Limb (tissue), 2 donors: ENCODE measurements at regions not wholly inside any gene's neighbourhood (a gene's known extent, or its start where the extent isn't known, plus 50 kb on each side); places are given as distances from the start of the nearest gene placed in this dataset.

Experiments used
- DNase-seq, 2 donors: peaks; one replicate each; pipeline ENCODE4 v3.0.0-alpha.2; 2016; ENCODE audit errors: extremely low spot score in 2 of 2

DNA sequence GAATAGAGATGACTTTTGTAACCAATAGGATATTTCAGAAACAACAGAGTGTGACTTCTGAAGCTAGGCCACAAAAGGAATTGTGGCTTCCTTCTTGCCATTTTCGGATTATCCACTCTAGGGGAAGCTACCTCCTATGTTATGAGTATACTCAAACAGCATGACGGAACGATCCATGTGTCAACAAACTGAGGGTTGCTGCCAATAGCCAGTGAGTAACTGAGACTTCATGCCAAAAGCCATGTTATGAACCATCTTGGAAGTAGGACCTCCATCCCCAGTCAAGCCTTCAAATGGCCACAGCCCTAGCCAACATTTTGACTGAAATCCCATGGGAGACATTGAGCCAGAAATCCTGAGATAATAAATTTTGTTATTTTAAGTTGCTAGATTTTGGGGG is 69.0 kb upstream of the IL6 start:
- DNase-seq, result no peak

DNA sequence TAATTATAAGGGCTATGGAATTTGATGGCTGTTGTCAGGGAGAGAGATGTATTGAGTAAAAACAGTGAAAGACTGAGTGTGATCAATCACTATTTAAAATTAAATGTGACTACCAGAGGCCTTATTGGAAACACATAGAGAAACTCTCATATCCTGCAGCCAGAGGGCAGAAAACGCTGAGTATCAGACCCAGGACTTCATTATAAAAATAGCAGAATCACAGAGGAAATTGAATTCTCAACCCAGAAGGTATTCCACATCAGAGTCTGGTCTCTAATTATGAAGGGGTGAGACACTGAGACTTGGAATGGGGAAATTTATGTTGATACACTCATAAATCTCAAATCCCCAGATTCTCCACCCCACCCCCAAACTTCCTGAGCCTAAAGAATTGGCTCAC is 69.5 kb upstream of the IL6 start:
- DNase-seq, result no peak

DNA sequence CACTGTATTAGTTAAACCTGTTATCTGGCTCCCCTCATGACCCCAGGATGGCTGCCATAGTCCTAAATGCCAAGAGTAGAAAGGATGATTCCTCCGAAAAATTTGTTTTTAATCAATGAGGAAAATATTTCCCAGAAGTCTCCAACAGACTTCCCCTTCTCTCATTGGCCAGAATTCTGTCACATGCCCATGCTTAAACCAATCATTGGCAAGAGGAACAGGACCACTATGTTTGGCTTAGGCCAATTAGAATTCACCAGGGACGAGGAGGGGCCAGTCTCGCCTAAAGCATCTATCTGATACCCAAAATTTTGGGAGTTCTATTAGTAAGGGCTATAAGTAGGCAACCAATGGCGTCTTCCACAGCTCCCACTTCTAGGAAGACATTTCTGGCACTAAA is 71.2 kb upstream of the IL6 start:
- DNase-seq, result no peak

DNA sequence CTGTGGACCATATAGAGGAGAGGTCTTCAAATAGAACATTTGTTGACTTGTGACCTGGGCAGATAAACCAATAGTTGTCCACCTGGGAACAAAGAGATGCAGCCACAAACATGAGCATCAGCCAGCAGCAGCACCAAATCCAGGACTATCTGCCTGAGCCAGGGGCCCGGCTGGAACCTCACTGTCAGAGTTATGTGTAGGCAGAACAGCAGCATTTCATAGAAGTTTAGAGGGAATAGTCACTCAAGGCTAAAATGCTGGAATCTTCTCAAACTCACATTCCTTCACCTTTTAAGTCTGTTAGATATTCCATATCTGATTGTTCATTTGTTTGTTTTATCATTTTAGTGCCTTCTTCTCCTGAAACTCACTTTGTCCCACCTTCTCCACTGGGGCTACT is 72.2 kb upstream of the IL6 start:
- DNase-seq, result no peak

DNA sequence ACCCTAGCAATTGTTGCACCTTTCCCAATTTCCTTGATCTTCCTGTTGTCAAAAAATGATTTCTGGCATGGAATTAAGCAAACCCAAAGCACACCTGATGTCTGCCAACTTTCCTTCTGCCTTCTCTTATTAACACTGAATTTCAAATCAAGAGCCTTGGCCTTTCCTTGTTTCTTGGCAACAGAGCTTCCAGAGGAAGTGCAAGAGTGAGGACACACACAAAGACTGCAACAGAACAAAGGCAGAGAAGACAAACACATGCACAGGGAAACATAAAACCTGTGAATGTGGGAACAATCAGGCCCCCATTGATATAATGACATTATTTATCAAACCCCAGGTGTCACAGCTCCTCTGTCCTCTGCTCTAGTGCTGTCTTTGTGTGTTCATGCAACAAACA is 73.0 kb upstream of the IL6 start:
- DNase-seq, result no peak

DNA sequence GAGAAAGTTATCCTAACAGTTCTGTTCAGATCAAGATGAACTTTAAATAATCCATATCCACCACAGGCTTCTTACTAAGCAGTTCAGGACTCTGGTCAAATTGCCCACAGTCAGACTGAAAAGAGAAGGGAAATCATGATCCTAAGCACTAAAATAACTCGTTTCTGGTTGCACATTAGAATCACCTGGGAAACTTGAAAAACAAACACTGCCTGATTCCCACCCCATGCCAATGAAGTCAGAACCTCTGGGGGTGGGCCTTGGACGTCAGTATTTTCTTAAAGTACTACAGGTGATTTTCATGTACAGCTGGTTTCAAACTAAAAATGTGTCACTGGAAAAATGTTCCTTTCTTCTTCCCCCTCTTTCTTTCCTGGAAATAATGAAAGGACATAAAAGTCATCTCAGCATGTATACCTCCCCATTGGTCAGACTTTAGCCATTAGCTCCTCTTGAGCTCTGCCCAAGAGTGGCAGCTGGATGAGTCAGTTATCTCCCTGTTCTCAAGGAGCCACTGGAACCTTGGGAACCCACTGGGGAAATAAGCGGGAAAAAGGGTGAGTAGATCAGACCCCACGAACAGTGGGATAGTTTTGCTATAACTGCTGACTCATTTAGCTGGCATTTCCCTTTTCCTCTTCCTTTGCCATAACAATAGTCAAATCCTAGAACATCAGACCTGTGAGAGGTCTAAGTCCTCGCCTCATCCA is 75.3 kb upstream of the IL6 start:
- no peak for DNase-seq

DNA sequence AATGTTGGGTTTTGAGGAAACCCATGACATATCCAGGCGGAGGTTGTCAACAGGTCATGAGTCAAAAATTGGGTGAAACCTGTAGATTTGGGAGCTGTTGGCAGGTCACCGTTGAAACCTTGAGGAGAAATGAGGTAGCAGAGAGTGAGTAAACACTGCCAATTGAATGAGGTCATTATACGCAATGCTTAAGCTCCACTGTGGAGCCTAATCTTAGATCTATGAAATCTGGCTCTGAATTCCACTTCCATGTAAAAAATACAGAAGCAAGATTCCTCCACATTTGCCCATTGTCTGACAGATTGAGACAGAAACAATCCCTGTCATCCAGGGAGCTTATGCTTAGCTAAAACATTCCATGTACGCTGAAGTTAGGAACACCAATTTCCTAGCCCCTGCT is 76.0 kb upstream of the IL6 start:
- no peak for DNase-seq

DNA sequence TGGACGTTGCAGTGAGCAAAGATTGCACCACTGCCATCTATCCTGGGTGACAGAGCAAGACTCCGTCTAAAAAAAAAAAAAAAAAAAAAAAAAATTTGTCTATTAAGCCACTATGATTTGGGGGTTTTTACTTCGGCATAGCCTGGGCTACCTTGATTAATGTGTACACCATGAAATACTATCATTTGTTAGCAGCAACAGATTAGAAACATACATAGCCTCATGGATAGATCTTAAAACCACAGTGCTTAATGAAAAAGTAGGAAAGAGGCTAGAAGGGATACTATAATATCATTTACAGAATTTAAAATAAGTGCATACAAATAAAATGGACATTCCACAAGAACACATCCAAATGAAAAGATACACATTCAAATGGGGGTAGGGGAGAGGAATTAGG is 77.3 kb upstream of the IL6 start:
- DNase-seq, result no peak

DNA sequence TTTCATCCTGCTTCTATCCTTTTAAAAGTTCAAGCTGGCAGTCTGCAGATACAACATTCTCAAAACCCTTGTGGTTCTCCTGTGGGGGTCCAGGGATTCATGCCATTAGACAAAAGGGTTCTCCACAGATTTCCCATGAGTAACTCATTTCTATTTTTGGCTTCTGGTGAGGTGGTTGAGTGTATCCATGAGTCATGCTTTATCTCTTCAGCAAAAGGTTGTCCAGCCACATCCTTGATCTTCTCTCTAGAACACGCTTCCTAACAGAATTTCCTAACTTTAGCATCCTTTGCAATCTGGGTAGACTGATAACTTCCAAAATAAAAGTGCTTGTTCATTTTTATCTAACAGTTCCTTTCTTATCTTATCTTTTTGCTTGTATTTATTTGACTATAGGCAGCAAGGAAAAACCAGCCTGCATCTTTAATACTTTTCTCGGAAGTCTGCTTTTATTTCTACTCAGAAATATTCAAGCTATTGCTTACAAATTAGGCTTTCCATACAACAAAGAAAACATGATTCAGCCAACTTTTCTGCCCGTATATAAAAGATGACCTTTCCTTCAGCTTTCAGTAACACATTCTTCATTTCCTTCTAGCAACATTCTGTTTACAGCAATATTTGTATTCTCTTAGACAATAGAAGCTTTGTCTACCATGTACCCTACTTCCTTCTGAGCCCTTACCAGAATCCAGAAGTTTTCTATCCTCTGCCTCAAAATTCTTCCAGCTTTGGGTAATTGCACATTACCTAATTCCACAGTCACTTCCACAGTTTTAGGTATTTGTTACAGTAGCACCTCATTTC is 79.3 kb upstream of the IL6 start:
- no peak for DNase-seq

DNA sequence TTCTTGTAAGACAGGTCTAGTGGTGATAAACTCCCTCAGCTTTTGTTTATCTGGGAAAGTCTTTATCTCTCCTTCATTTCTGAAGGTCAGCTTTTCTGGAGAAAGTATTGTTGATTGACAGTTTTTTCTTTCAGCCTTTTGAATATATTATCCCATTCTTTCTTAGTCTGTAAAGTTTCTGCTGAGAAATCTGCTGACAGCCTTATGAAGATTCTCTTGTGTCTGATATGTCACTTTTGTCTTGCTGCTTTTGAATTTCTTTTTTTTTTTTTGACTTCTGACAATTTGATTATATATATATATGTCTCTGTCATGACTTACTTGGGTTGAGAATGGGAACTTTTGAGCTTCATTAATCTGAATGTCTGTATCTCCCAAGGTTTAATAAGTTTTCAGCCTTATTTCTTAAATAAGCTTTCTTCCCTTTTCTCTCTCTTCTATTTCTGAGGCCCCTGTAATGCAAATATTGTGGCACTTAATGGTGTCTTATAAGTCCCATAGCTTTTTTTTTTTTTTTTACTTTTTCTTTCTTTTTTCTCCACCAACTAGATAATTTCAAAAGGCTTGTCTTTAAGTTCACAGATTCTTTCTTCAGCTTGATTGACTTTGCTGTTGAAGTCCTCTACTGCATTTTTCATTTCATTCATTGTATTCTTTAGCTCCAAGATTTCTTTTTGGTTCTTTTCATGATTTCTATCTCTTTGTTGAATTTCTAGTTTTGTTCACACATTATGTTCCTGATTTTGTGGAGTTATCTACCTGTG is 81.4 kb upstream of the IL6 start:
- no peak for DNase-seq

DNA sequence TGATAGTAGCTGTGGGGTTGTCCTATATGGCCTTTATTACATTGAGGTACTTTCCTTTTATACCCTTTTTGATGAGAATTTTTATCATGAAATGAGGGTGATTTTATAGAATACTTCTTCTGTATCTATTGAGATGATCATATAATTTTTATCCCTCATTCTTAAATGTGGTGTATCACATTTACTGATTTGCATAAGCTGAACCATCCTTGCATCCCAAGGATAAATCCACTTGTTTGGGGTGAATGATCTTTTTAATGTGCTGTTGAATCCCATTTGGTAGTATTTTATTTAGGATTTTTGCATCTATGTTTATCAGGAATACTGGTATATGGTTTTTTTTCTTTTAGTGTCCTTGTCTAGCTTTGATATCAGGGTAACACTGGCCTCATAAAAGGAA is 84.5 kb upstream of the IL6 start:
- no peak for DNase-seq

DNA sequence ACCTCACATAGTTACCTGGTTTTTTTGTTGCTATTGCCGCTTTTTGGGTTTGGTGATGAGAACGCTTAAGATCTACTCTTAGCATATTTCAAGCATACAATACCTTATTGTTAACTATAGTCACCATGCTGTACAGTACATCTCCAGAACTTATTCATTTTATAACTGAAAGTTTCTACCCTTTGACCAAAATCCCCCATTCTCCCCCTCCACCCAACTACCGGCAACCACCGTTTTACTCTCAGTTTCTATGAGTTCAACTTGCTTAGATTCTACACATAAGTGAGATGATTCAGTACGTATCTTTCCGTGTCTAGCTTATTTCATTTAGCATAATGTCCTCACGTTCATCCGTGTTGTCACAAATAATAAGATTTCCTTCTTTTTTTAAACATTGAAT is 86.7 kb upstream of the IL6 start:
- DNase-seq, result no peak

DNA sequence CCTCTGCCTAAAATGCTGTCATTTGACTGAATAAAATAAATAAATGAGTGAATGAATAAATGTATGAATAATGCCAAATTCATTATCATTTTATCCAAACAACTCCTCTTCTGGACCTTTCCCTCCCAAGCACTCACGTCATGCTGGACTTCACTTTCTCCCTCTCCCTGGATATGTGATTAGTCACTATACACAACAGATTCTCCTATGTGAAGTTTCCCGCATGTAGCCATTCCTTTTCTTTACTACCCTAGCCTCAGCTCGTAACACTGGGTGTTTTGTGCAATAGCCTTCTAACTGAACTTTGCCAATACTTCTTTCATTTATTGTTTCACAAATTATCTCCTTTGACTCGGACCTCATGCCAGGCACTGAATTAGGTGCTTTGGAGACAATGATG is 87.6 kb upstream of the IL6 start:
- DNase-seq, result no peak

DNA sequence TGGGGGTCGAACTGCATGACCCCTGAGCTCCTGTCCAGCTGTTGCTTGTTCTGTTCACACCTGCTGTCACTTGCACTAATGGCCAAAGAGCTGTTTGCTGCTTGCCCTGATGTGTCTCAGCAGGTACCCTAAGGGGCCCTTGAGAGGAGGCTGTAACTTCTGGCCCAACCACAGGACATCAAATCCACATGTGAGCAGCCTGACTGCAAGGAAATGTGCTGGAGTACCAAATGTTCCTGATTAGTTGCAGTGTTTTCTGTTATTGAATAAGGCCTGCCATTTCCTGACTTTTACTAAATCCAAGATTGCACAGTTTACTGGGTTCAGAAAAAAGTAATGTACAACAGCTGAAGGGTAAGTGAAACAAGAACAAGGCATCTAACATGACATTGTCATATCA is 91.7 kb upstream of the IL6 start:
- no peak for DNase-seq

DNA sequence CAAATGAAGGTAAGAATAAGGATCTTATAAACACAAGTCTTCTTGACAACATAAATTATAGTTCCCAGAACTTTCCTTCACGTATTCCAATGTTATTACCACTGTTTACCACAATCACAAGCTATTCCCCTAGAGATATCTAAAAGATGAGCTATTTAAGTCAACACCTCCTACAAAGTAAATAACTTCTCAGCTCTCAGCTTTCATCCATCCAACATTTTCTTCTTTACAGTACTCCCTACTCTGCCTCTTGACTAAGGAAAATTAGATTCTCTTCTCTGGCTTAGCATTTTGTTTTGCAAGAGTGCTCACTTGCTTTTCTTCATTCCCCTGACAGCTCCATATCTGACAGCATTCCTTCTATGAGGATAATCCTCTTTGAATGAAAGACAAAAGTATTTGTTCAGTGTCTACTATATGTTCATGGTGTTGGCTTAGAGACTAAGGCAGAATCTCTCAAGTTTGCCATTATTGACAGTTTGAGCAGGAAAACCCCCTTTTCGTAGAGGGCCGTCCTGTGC is 93.0 kb upstream of the IL6 start:
- DNase-seq, result no peak

DNA sequence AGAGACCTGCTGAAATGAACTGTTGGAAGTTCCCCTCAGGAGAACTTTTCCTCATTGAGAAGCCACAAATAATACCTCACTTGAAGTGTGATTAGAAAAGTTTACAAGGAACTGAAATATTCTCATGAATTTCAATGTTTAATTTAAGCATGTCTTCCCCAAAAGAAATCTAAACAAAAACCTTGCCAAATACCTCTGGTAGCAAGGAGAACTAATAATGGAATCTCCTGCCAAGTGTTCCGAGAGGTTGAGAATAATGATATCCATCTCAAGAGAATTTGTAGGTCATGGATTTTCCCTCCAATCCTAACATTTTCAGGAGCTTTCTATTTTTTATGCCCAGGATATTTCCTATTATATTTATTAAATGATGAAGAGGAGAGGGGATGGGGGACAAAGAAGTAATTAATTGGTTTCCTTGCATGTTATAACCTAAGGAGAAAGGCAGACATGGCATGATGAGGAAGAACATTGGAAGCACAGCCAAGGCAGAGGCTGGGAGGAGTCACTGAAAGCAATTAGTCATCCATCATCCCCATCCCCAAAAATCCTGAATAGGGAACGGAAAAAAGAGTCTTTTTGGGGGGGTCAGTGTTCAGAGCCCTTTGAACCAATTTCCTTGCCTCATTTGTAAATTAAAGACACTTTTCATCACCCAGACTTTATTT is 93.6 kb upstream of the IL6 start:
- no peak for DNase-seq

DNA sequence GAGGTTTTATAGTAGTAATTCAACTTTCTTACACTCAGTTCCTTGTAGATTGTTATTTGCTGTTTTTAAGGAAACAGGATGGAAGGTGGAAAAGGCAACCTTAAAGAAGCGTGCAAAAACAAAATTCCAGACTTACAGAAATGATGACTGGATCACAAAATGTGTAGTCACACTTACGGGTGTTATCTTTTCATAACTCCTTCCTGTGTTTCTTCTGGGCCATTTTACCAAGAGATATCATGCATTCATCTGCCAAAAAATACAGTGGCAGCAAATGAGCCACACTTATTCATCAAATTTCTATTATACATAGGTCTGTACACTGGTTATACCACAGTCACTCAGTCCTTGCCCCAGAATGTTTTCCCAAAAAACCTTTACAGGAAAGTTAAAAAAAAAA is 94.3 kb upstream of the IL6 start:
- DNase-seq, result no peak

DNA sequence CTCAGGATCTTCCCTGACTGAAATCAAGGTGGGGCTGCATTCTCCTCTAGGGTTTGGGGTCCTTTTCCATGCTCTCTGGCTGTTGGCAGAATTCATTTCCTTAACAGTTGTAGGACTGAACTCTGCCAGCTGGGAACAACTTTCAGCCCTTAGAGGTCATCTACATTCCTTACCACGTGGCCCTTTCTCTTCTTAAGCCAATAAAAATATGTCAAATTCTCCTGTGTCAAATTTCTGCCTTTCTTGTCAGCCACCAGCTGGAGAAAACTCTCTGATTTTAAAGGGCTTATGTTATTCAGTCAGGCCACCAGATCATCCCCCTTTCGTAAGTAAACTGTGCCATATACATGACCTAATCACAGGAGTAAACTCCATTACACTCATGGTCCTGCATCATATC is 95.3 kb upstream of the IL6 start:
- DNase-seq, result no peak

DNA sequence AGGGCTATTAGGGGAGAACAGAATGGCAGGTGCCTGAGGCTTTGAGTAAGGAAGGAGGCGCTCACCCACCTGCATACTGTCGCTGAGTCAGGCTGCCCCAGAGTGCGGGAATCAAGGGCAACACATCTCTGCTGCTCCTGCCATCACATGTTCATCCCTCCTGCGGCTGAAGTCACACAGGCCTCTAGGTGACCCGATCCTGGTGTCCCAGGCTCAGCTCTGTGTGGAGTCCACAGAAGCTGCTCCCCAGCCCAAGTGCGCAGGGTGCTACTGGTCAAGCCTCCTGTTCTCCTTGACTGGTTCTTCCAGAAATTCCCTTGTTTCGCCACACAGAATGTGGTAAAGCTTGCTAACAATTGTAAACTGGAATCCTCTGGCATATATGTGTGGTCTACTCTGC is 96.9 kb upstream of the IL6 start:
- no peak for DNase-seq

DNA sequence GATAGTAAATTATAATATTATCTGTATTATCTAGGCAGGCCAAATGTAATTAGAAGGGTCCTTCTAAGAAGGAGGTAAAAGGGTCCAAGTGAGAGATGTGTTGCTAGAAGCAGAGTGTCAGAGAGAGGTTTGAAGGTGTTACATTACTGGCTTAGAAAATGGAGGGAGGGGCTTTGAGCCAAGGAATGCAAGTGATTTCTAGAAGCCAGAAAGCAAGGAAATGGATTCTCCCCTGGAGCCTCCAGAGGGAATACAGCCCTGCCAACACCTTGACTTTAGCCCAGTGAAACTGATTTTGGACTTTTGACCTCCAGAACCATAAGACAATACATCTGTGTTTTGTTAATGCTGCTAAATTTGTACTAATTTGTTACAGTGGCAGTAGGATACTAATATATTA is 97.9 kb upstream of the IL6 start:
- DNase-seq, result no peak

DNA sequence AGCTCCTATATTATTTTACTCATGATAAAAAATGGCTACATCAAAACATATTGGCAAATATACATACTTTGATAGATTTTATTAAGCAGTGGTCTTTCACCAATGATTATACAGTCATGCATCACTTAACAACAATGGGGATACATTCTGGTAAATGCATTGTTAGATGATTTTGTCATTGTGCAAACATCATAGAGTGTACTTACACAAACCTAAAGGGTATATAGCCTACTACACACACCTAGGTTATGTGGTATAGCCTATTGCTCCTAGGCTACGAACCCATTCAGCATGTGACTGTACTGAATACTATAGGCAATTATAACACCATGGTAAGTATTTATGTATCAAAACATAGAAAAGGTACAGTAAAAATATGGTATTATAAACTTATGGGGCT is 98.9 kb upstream of the IL6 start:
- DNase-seq, result no peak

DNA sequence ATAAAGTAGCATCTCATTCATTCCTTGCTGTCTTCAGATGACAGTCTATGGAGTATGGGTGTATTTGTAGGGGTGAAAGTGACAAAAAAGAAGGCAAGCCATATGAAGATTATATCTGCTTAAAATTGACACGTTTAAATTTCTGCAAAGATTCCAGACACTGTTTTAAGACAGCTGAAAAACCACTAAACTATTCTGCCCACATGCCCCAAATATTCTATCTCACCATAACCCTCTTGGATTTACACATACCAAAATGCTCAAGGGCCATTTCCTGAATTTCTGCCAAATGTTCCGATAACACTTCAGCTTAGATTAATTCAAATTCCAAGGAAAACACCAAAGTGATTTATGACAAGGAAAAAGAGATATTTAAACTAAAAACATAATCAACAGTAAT is 99.9 kb upstream of the IL6 start:
- no peak for DNase-seq
